B cell (primary cell): ENCODE measurements at regions not wholly inside any gene's neighbourhood (a gene's known extent, or its start where the extent isn't known, plus 50 kb on each side); places are given as distances from the start of the nearest gene placed in this dataset.

Experiments
- ATAC-seq: fragments of 200-7000 bp; cut with Tn5 transposase; one replicate; pipeline ENCODE4 v1.10.0; 2021; ENCODE audit warnings: low read depth, mild to moderate bottlenecking, moderate number of reproducible peaks, moderate library complexity
- CTCF ChIA-PET: fragments of 350-600 bp; sonication (Branson Sonifier 250); formaldehyde crosslinking; loops from one replicate; lab custom pipeline; 2021; ENCODE audit warnings: antibody characterized with exemption, inconsistent platforms; lab: Charles Lee
- POLR2A ChIA-PET: fragments of 350-600 bp; sonication (Branson Sonifier 250); formaldehyde crosslinking; loops from one replicate; lab custom pipeline; 2021; ENCODE audit warnings: antibody characterized with exemption; lab: Charles Lee
- DNase-seq: peaks from one replicate; pipeline ENCODE4 v3.0.0; 2013
- H2AFZ ChIP-seq: 2 replicates; pipeline ENCODE4 v1.6.1; 2012; ENCODE audit warnings: mild to moderate bottlenecking, low read depth, low read length; ENCODE audit not compliant: insufficient read depth, poor library complexity, severe bottlenecking
- H3K27ac ChIP-seq, 2 donors: 1 replicate in 1 of 2; 2 replicates in 1 of 2; pipeline ENCODE4 v1.5.1; 2012 to 2013; ENCODE audit warnings: low read length in 2 of 2, mild to moderate bottlenecking in 2 of 2, moderate library complexity in 1 of 2
- H3K27me3 ChIP-seq, 4 experiments: fragments of 200-600 bp in 1 of 4; sonication (generic) in 1 of 4; replicated peaks in 1 of 4; 1 replicate in 2 of 4; 2 replicates in 2 of 4; pipeline versions ENCODE4 v1.6.1 to v1.7.0; 2013 to 2016; ENCODE audit warnings: low read length in 3 of 4, mild to moderate bottlenecking in 2 of 4, mixed read lengths in 1 of 4, moderate library complexity in 1 of 4; ENCODE audit not compliant: insufficient read depth in 4 of 4, control insufficient read depth in 3 of 4; ENCODE audit errors: control extremely low read depth in 1 of 4
- H3K36me3 ChIP-seq, 2 experiments: replicated peaks in 1 of 2; 1 replicate in 1 of 2; 2 replicates in 1 of 2; pipeline versions ENCODE4 v1.6.1 to v1.7.1; 2013; ENCODE audit warnings: low read length in 1 of 2; ENCODE audit not compliant: insufficient read depth in 2 of 2, control insufficient read depth in 1 of 2; ENCODE audit errors: control extremely low read depth in 1 of 2, extremely low read depth in 1 of 2
- H3K4me1 ChIP-seq, 2 donors: fragments of 200-600 bp in 1 of 2; sonication (generic) in 1 of 2; 1 replicate in 1 of 2; 2 replicates in 1 of 2; pipeline versions ENCODE4 v1.5.1 to v1.6.1; 2013 to 2017; ENCODE audit warnings: low read length in 2 of 2; ENCODE audit not compliant: control insufficient read depth in 2 of 2, insufficient read depth in 2 of 2
- H3K4me2 ChIP-seq: replicated peaks from 2 replicates; pipeline ENCODE3; 2012; ENCODE audit warnings: mild to moderate bottlenecking, low read depth, low read length; ENCODE audit not compliant: poor library complexity, severe bottlenecking
- H3K4me3 ChIP-seq, 5 experiments: fragments of 200-600 bp in 1 of 5; sonication (generic) in 1 of 5; 1 replicate in 3 of 5; 2 replicates in 2 of 5; pipeline versions ENCODE4 v1.5.1 to v1.7.0; 2011 to 2016; ENCODE audit warnings: low read length in 4 of 5, mild to moderate bottlenecking in 4 of 5, low read depth in 2 of 5, control low read depth in 1 of 5, moderate library complexity in 1 of 5; ENCODE audit not compliant: insufficient read depth in 1 of 5; ENCODE audit errors: control extremely low read depth in 1 of 5, extremely low read depth in 1 of 5
- H3K79me2 ChIP-seq: fragments of 200-600 bp; sonication (generic); one replicate; pipeline ENCODE4 v1.6.0; 2016; ENCODE audit warnings: low read length; ENCODE audit not compliant: control insufficient read depth, insufficient read depth
- H3K9ac ChIP-seq: fragments of 200-600 bp; sonication (generic); 2 replicates; pipeline ENCODE4 v1.6.1; 2017; ENCODE audit warnings: mild to moderate bottlenecking, low read length, moderate library complexity
- H3K9me3 ChIP-seq, 3 donors: one replicate each; pipeline versions ENCODE4 v1.6.1 to v1.7.1; 2013; ENCODE audit warnings: low read length in 2 of 3; ENCODE audit not compliant: control insufficient read depth in 2 of 3, insufficient read depth in 1 of 3; ENCODE audit errors: control extremely low read depth in 1 of 3
- H4K20me1 ChIP-seq: 2 replicates; pipeline ENCODE4 v1.6.0; 2012; ENCODE audit warnings: mild to moderate bottlenecking, low read length; ENCODE audit not compliant: insufficient read depth, control insufficient read depth, poor library complexity, severe bottlenecking
- H3K27ac Mint-ChIP-seq: one replicate; pipeline ENCODE4 v1.8.0; 2021; ENCODE audit warnings: mixed read lengths
- H3K27me3 Mint-ChIP-seq: one replicate; pipeline ENCODE4 v1.8.0; 2021; ENCODE audit warnings: mixed read lengths
- H3K4me1 Mint-ChIP-seq: one replicate; pipeline ENCODE4 v1.8.0; 2021; ENCODE audit warnings: mixed read lengths
- H3K4me3 Mint-ChIP-seq: one replicate; pipeline ENCODE4 v1.8.0; 2021; ENCODE audit warnings: mixed read lengths
- H3K9me3 Mint-ChIP-seq: one replicate; pipeline ENCODE4 v1.8.0; 2022; ENCODE audit warnings: mixed read lengths; ENCODE audit not compliant: insufficient read depth
- EZH2 ChIP-seq: IDR thresholded peaks from 2 replicates; pipeline ENCODE4 v1.6.1; 2012; ENCODE audit warnings: borderline replicate concordance, low read depth, mild to moderate bottlenecking, moderate library complexity, low read length; ENCODE audit not compliant: insufficient read depth, poor library complexity, severe bottlenecking
- WGBS: methylation state at CpG from one replicate; pipeline ENCODE4 v1.1.5; 2013; ENCODE audit warnings: missing lambda C conversion rate; ENCODE audit not compliant: insufficient coverage; 5-methylcytosine and 5-hydroxymethylcytosine counted together
- intact Hi-C: fragments of 100-400 bp; cut with micrococcal nuclease; formaldehyde crosslinking; loops from one replicate; pipeline ENCODE4 v1.10.0; 2022
- TF ChIP-seq, protein P1 (sequence below): fragments of 200-600 bp; IDR thresholded peaks from one replicate; pipeline ENCODE4 v1.8.0; 2022; ENCODE audit warnings: antibody characterized with exemption, mild to moderate bottlenecking

GRCh38 chr4:67006791-67007190 lies 538.5 kb downstream of the CENPC start:
- Histone ChIP-seq H3K27me3 (no peaks in the 10 kb centered on the region), H3K27ac (no peak overlapping the region), H3K79me2 (no peaks in the 10 kb centered on the region), H3K9ac (no peak overlapping the region), H3K4me2 (no peak overlapping the region), H2AFZ (no peak overlapping the region), H3K36me3 (no peaks in the 10 kb centered on the region), H3K4me3 (no peak overlapping the region), H4K20me1 (no peaks in the 10 kb centered on the region), H3K4me1 (no peaks in the 10 kb centered on the region), H3K9me3 (no peaks in the 10 kb centered on the region)
- TF ChIP-seq, protein P1, sequence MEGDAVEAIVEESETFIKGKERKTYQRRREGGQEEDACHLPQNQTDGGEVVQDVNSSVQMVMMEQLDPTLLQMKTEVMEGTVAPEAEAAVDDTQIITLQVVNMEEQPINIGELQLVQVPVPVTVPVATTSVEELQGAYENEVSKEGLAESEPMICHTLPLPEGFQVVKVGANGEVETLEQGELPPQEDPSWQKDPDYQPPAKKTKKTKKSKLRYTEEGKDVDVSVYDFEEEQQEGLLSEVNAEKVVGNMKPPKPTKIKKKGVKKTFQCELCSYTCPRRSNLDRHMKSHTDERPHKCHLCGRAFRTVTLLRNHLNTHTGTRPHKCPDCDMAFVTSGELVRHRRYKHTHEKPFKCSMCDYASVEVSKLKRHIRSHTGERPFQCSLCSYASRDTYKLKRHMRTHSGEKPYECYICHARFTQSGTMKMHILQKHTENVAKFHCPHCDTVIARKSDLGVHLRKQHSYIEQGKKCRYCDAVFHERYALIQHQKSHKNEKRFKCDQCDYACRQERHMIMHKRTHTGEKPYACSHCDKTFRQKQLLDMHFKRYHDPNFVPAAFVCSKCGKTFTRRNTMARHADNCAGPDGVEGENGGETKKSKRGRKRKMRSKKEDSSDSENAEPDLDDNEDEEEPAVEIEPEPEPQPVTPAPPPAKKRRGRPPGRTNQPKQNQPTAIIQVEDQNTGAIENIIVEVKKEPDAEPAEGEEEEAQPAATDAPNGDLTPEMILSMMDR, result no peak
- no peak for TF ChIP-seq EZH2
- CTCF ChIA-PET, result no interaction called here
- no peak for DNase-seq
- no peaks in the 10 kb centered on the region for H3K9me3 Mint-ChIP-seq
- 100% methylated on average over 2 of the region's 3 CpGs for WGBS
- no peaks in the 10 kb centered on the region for H3K27me3 Mint-ChIP-seq
- no peak overlapping the region for H3K27ac Mint-ChIP-seq
- no peak for ATAC-seq
- H3K4me3 Mint-ChIP-seq, result no peak overlapping the region
- intact Hi-C loops, result no loop called here
- H3K4me1 Mint-ChIP-seq, result no peaks in the 10 kb centered on the region
- POLR2A ChIA-PET, result no interaction called here

GRCh38 chr4:66991521-66991920 lies 553.8 kb downstream of the CENPC start:
- Histone ChIP-seq H3K4me2 (no peak overlapping the region), H3K79me2 (no peaks in the 10 kb centered on the region), H3K9me3 (peaks cover 0 to 5% (median 1%) of the 10 kb centered on the region in 3 donors), H3K9ac (no peak overlapping the region), H3K4me1 (no peaks in the 10 kb centered on the region), H4K20me1 (no peaks in the 10 kb centered on the region), H3K27me3 (no peaks in the 10 kb centered on the region), H2AFZ (no peak overlapping the region), H3K27ac (no peak overlapping the region), H3K4me3 (no peak overlapping the region), H3K36me3 (no peaks in the 10 kb centered on the region)
- DNase-seq, result no peak
- ChIA-PET CTCF (no interaction called here), POLR2A (no interaction called here)
- Mint-ChIP-seq H3K4me3 (no peak overlapping the region), H3K4me1 (no peaks in the 10 kb centered on the region), H3K9me3 (peaks cover 3% of the 10 kb centered on the region), H3K27me3 (no peaks in the 10 kb centered on the region), H3K27ac (no peak overlapping the region)
- no peak for ATAC-seq
- TF ChIP-seq EZH2, result no peak
- TF ChIP-seq, protein P1, result no peak
- intact Hi-C loops, result no loop called here
